ENCODE measurements at regions not wholly inside any gene's neighbourhood (a gene's known extent, or its start where the extent isn't known, plus 50 kb on each side); places are given as distances from the start of the nearest gene placed in this dataset.

- ChIA-PET CTCF (no interaction called here), POLR2A (no interaction called here)
- no peak for DNase-seq (ENCODE audit: extremely low spot score)
- TF ChIP-seq LEF1 (IDR thresholded peaks at IDR 0.05; ENCODE audit: borderline replicate concordance) = no peak
- no peak for TF ChIP-seq TARDBP (IDR thresholded peaks at IDR 0.05)
- TF ChIP-seq SUZ12 (IDR thresholded peaks at IDR 0.05) = no peak
- no peak for TF ChIP-seq FOXA1 (IDR thresholded peaks at IDR 0.05)
Measured at GRCh38 chr10:108673741-108674140, 1249.6 kb downstream of the XPNPEP1 start.

DNA sequence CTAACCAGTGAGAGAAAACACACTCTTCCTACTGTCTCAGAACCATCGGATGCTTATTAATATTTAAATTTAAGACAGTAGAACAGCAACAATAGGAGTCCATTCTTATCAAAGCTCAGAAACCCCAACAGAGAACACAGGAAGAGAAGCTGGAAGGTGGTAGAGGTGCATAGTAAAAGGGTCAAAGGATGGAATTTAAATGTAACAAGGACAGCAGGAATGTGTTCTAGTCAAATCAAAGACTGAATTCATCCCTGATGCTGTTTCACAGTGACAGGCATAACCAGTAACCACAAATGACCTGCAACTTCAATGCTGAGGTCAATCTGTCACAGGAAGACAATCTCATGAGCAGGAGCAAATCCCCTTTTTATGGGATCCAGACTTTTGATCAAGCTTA is 1259.7 kb downstream of the XPNPEP1 start:
- no peak for DNase-seq (ENCODE audit: extremely low spot score)
- no peak for TF ChIP-seq FOXM1 (IDR thresholded peaks at IDR 0.05; ENCODE audit: borderline replicate concordance)
- TF ChIP-seq TARDBP (IDR thresholded peaks at IDR 0.05) = no peak
- no peak for TF ChIP-seq LEF1 (IDR thresholded peaks at IDR 0.05; ENCODE audit: borderline replicate concordance)
- no peak for TF ChIP-seq SP1 (IDR thresholded peaks at IDR 0.05)
- no peak for TF ChIP-seq ELF4 (IDR thresholded peaks at IDR 0.05)
- CTCF ChIA-PET = no interaction called here
- POLR2A ChIA-PET = no interaction called here

- DNase-seq (ENCODE audit: extremely low spot score) = no peak
- ChIA-PET POLR2A (no interaction called here), CTCF (no interaction called here)
- no peak for TF ChIP-seq FOXK2 (IDR thresholded peaks at IDR 0.05)
- TF ChIP-seq FOXM1 (IDR thresholded peaks at IDR 0.05; ENCODE audit: borderline replicate concordance) = no peak
- TF ChIP-seq LEF1 (IDR thresholded peaks at IDR 0.05; ENCODE audit: borderline replicate concordance) = no peak
- no peak for TF ChIP-seq SUZ12 (IDR thresholded peaks at IDR 0.05)
- no peak for TF ChIP-seq SP1 (IDR thresholded peaks at IDR 0.05)
- TF ChIP-seq FOXA1 (IDR thresholded peaks at IDR 0.05) = no peak
- no peak for TF ChIP-seq HDGF (IDR thresholded peaks at IDR 0.05; ENCODE audit: borderline replicate concordance)
- TF ChIP-seq PKNOX1 (IDR thresholded peaks at IDR 0.05) = no peak
- TF ChIP-seq TARDBP (IDR thresholded peaks at IDR 0.05) = no peak
- TF ChIP-seq L3MBTL2 (conservative IDR thresholded peaks at IDR 0.05) = no peak
- TF ChIP-seq CTBP1 (IDR thresholded peaks at IDR 0.05; ENCODE audit: borderline replicate concordance) = no peak
- no peak for TF ChIP-seq ARNT (IDR thresholded peaks at IDR 0.05)
Measured at GRCh38 chr10:108662975-108663374, 1260.3 kb downstream of the XPNPEP1 start.

GRCh38 chr10:108655057-108655456 is 1268.3 kb downstream of the XPNPEP1 start:
- CTCF ChIA-PET = no interaction called here
- POLR2A ChIA-PET = no interaction called here
- DNase-seq (ENCODE audit: extremely low spot score) = no peak
- TF ChIP-seq NFRKB (IDR thresholded peaks at IDR 0.05) (no peak), FOXK2 (IDR thresholded peaks at IDR 0.05) (no peak), PKNOX1 (IDR thresholded peaks at IDR 0.05) (no peak)

GRCh38 chr10:108653531-108653930 is 1269.8 kb downstream of the XPNPEP1 start:
- ChIA-PET POLR2A (no interaction called here), CTCF (no interaction called here)
- DNase-seq (ENCODE audit: extremely low spot score) = no peak
- TF ChIP-seq ZNF384 (IDR thresholded peaks at IDR 0.05) = no peak
- TF ChIP-seq SP1 (IDR thresholded peaks at IDR 0.05) = no peak
- no peak for TF ChIP-seq ELF4 (IDR thresholded peaks at IDR 0.05)
- no peak for TF ChIP-seq L3MBTL2 (conservative IDR thresholded peaks at IDR 0.05)
- TF ChIP-seq FOXA1 (IDR thresholded peaks at IDR 0.05) = no peak
- no peak for TF ChIP-seq TARDBP (IDR thresholded peaks at IDR 0.05)
- no peak for TF ChIP-seq SUZ12 (IDR thresholded peaks at IDR 0.05)
- no peak for TF ChIP-seq LEF1 (IDR thresholded peaks at IDR 0.05; ENCODE audit: borderline replicate concordance)
- no peak for TF ChIP-seq NFRKB (IDR thresholded peaks at IDR 0.05)
- no peak for TF ChIP-seq CTBP1 (IDR thresholded peaks at IDR 0.05; ENCODE audit: borderline replicate concordance)
- TF ChIP-seq ARNT (IDR thresholded peaks at IDR 0.05) = no peak
- no peak for TF ChIP-seq FOXM1 (IDR thresholded peaks at IDR 0.05; ENCODE audit: borderline replicate concordance)
- no peak for TF ChIP-seq HDGF (IDR thresholded peaks at IDR 0.05; ENCODE audit: borderline replicate concordance)
- TF ChIP-seq BHLHE40 (IDR thresholded peaks at IDR 0.05; ENCODE audit: borderline replicate concordance) = no peak
- no peak for TF ChIP-seq PKNOX1 (IDR thresholded peaks at IDR 0.05)
- no peak for TF ChIP-seq FOXK2 (IDR thresholded peaks at IDR 0.05)

- TF ChIP-seq ARNT (IDR thresholded peaks at IDR 0.05) (no peak), ZNF384 (IDR thresholded peaks at IDR 0.05) (no peak), TARDBP (IDR thresholded peaks at IDR 0.05) (no peak), L3MBTL2 (conservative IDR thresholded peaks at IDR 0.05) (no peak), ELF4 (IDR thresholded peaks at IDR 0.05) (no peak)
- DNase-seq (ENCODE audit: extremely low spot score) = no peak
- ChIA-PET POLR2A (no interaction called here), CTCF (no interaction called here)
Measured at GRCh38 chr10:108639010-108639409, 1284.3 kb downstream of the XPNPEP1 start.

- ChIA-PET CTCF (no interaction called here), POLR2A (no interaction called here)
- no peak for TF ChIP-seq FOXM1 (IDR thresholded peaks at IDR 0.05; ENCODE audit: borderline replicate concordance)
- no peak for DNase-seq (ENCODE audit: extremely low spot score)
Measured at GRCh38 chr10:108638225-108638624, 1285.1 kb downstream of the XPNPEP1 start.

DNA sequence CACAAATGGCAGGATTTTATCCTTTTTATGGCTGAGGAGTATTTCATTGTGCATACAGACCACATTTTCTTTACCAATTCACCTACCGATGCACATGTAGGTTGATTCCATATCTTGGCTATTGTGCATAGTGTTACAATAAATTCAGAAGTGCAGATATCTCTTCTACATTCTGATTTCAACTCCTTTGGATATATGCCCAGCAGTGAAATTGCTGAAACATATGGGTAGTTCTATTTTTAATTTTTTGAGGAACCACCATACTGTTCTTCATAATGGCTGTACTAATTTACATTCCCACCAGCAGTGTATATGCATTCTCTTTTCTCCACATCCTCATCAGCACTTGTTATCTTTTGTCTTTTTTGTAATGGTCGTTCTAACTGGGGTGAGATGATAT is 1290.3 kb downstream of the XPNPEP1 start:
- no peak for DNase-seq (ENCODE audit: extremely low spot score)
- POLR2A ChIA-PET = no interaction called here
- TF ChIP-seq SP1 (IDR thresholded peaks at IDR 0.05) (no peak), ELF4 (IDR thresholded peaks at IDR 0.05) (no peak)
- CTCF ChIA-PET = no interaction called here

Data from HEK293T (cell line).